ENCODE measurements at regions not wholly inside any gene's neighbourhood (a gene's known extent, or its start where the extent isn't known, plus 50 kb on each side); places are given as distances from the start of the nearest gene placed in this dataset.

GRCh38 chr1:192053531-192053971, 104.7 kb upstream of the RGS18 start:
- Histone ChIP-seq H3K9me3 (ENCODE audit: low read length) (no peaks in the 10 kb centered on the region), H4K20me1 (ENCODE audit: insufficient read depth, low read length) (no peaks in the 10 kb centered on the region), H3K4me2 (ENCODE audit: low read length) (no peak overlapping the region), H3K36me3 (ENCODE audit: insufficient read depth, low read length) (no peaks in the 10 kb centered on the region), H3K9me2 (ENCODE audit: insufficient read depth, low read length) (no peaks in the 10 kb centered on the region), H3K79me2 (ENCODE audit: insufficient read depth, low read depth, low read length) (no peaks in the 10 kb centered on the region), H3K4me1 (ENCODE audit: insufficient read depth, low read length, poor library complexity, severe bottlenecking) (no peaks in the 10 kb centered on the region), H3K4me3 (ENCODE audit: low read depth, low read length, poor library complexity, severe bottlenecking) (no peak overlapping the region), H2AFZ (ENCODE audit: low read length) (no peak overlapping the region), H3K27ac (ENCODE audit: low read depth, low read length, poor library complexity, severe bottlenecking) (no peak overlapping the region)
- CTCF ChIA-PET (ENCODE audit: unreplicated experiment) = no interaction called here
- intact Hi-C loops (cut with micrococcal nuclease; ENCODE audit: unreplicated experiment) = no loop called here
- no TSS peak for BruUV-seq (replicated peaks)
- TF ChIP-seq EZH2phosphoT487 (IDR thresholded peaks at IDR 0.05; ENCODE audit: borderline replicate concordance, low read depth, low read length) (no peak), CTCF (conservative IDR thresholded peaks at IDR 0.05; ENCODE audit: low read length) (no peak)
- DNase-seq (ENCODE audit: low spot score) = no peak
- POLR2A ChIA-PET = interaction anchor here (0.6 to 1.1 kb wide), 2 partner anchors 12 to 44 kb away, joined by 3 read pairs; no protein-coding TSS in a partner anchor

- ChIA-PET CTCF (ENCODE audit: unreplicated experiment) (no interaction called here), POLR2A (no interaction called here)
- TF ChIP-seq CTCF (conservative IDR thresholded peaks at IDR 0.05; ENCODE audit: low read length) (no peak), EZH2phosphoT487 (IDR thresholded peaks at IDR 0.05; ENCODE audit: borderline replicate concordance, low read depth, low read length) (no peak)
- no peak overlapping the region for H3K4me3 ChIP-seq (ENCODE audit: low read depth, low read length, poor library complexity, severe bottlenecking)
- H3K9me3 ChIP-seq (ENCODE audit: low read length) = no peaks in the 10 kb centered on the region
- no TSS peak for BruUV-seq (replicated peaks)
- H2AFZ ChIP-seq (ENCODE audit: low read length) = no peak overlapping the region
- H3K4me1 ChIP-seq (ENCODE audit: insufficient read depth, low read length, poor library complexity, severe bottlenecking) = no peaks in the 10 kb centered on the region
- DNase-seq (ENCODE audit: low spot score) = no peak
- H3K27ac ChIP-seq (ENCODE audit: low read depth, low read length, poor library complexity, severe bottlenecking) = no peak overlapping the region
- no peaks in the 10 kb centered on the region for H3K9me2 ChIP-seq (ENCODE audit: insufficient read depth, low read length)
- intact Hi-C loops (cut with micrococcal nuclease; ENCODE audit: unreplicated experiment) = no loop called here
- no peaks in the 10 kb centered on the region for H3K79me2 ChIP-seq (ENCODE audit: insufficient read depth, low read depth, low read length)
- no peaks in the 10 kb centered on the region for H3K36me3 ChIP-seq (ENCODE audit: insufficient read depth, low read length)
- no peaks in the 10 kb centered on the region for H4K20me1 ChIP-seq (ENCODE audit: insufficient read depth, low read length)
- H3K4me2 ChIP-seq (ENCODE audit: low read length) = no peak overlapping the region
These were observed 100.5 kb upstream of the RGS18 start for GRCh38 chr1:192057766-192058165.

- Histone ChIP-seq H3K4me3 (ENCODE audit: low read depth, low read length, poor library complexity, severe bottlenecking) (no peak overlapping the region), H3K9me3 (ENCODE audit: low read length) (no peaks in the 10 kb centered on the region), H3K4me1 (ENCODE audit: insufficient read depth, low read length, poor library complexity, severe bottlenecking) (no peaks in the 10 kb centered on the region), H3K9me2 (ENCODE audit: insufficient read depth, low read length) (no peaks in the 10 kb centered on the region), H3K27ac (ENCODE audit: low read depth, low read length, poor library complexity, severe bottlenecking) (no peak overlapping the region), H3K4me2 (ENCODE audit: low read length) (no peak overlapping the region), H2AFZ (ENCODE audit: low read length) (no peak overlapping the region), H3K36me3 (ENCODE audit: insufficient read depth, low read length) (no peaks in the 10 kb centered on the region), H4K20me1 (ENCODE audit: insufficient read depth, low read length) (no peaks in the 10 kb centered on the region), H3K79me2 (ENCODE audit: insufficient read depth, low read depth, low read length) (no peaks in the 10 kb centered on the region)
- no peak for DNase-seq (ENCODE audit: low spot score)
- TF ChIP-seq CTCF (conservative IDR thresholded peaks at IDR 0.05; ENCODE audit: low read length) (no peak), EZH2phosphoT487 (IDR thresholded peaks at IDR 0.05; ENCODE audit: borderline replicate concordance, low read depth, low read length) (no peak)
- BruUV-seq (replicated peaks) = no TSS peak
- CTCF ChIA-PET (ENCODE audit: unreplicated experiment) = no interaction called here
- intact Hi-C loops (cut with micrococcal nuclease; ENCODE audit: unreplicated experiment) = no loop called here
- POLR2A ChIA-PET = interaction anchor here (0.6 kb wide), 2 partner anchors 137 to 342 kb away, joined by 3 to 4 read pairs; no protein-coding TSS in a partner anchor
These were observed 98.9 kb upstream of the RGS18 start for GRCh38 chr1:192059407-192059806.

All from OCI-LY7 (cell line).